GM12878 (cell line): ENCODE measurements at regions not wholly inside any gene's neighbourhood (a gene's known extent, or its start where the extent isn't known, plus 50 kb on each side); places are given as distances from the start of the nearest gene placed in this dataset.

Experiments
- ATAC-seq: fragments of 200-7000 bp; cut with Tn5 transposase; 3 replicates; pipeline ENCODE4 v1.9.1; 2020; ENCODE audit warnings: mild to moderate bottlenecking, moderate library complexity
- BruUV-seq: library from RNA; stranded (reverse); fragments of 400-500 nt; replicated peaks from 2 replicates; lab custom pipeline; 2021; lab: Mats Ljungman, UMichigan
- CTCF ChIA-PET: fragments of 300-600 bp; sonication (Branson Sonifier 250); formaldehyde crosslinking; extraction: SDS; loops from one replicate; lab custom pipeline; 2021; ENCODE audit warnings: inconsistent platforms; lab: Yijun Ruan, JAX
- POLR2A ChIA-PET: fragments of 350-600 bp; formaldehyde crosslinking; extraction: SDS; loops from one replicate; lab custom pipeline; 2021; ENCODE audit warnings: inconsistent platforms; lab: Charles Lee
- RAD21 ChIA-PET: fragments of 300-600 bp; sonication (Branson Sonifier 250); formaldehyde crosslinking; loops from one replicate; lab custom pipeline; 2023; ENCODE audit warnings: antibody characterized with exemption; ENCODE audit not compliant: unreplicated experiment; lab: Charles Lee
- SMC1A ChIA-PET: fragments of 300-600 bp; sonication (Branson Sonifier 250); formaldehyde crosslinking; loops from one replicate; lab custom pipeline; 2023; ENCODE audit not compliant: unreplicated experiment, uncharacterized antibody; lab: Charles Lee
- DNase-seq: peaks from one replicate; pipeline ENCODE4 v3.0.0-alpha.2; 2011; ENCODE audit warnings: low read depth, low spot score
- FAIRE-seq: peaks from 3 replicates; lab custom pipeline; 2011; peaks lifted over from hg19 to GRCh38; lab: Jason Lieb, UNC
- H2AFZ ChIP-seq: 2 replicates; pipeline ENCODE4 v1.6.0; 2011; ENCODE audit warnings: low read depth, low read length, control low read depth; ENCODE audit not compliant: control insufficient read depth
- H3K27ac ChIP-seq: 2 replicates; pipeline ENCODE4 v1.5.1; 2011; ENCODE audit warnings: control low read depth; ENCODE audit not compliant: control insufficient read depth, insufficient read depth
- H3K27me3 ChIP-seq, 2 experiments: replicated peaks in 1 of 2; 2 replicates each; pipeline versions ENCODE4 v1.6.0 to v1.6.1; 2011; ENCODE audit warnings: low read length in 1 of 2; ENCODE audit not compliant: control insufficient read depth in 2 of 2, insufficient read depth in 2 of 2
- H3K36me3 ChIP-seq, 2 experiments: 2 replicates each; pipeline ENCODE4 v1.5.1; 2011; ENCODE audit warnings: low read length in 1 of 2; ENCODE audit not compliant: control insufficient read depth in 2 of 2, insufficient read depth in 2 of 2
- H3K4me1 ChIP-seq: 2 replicates; pipeline ENCODE4 v1.6.1; 2011; ENCODE audit warnings: mild to moderate bottlenecking, low read length, moderate library complexity, mixed read lengths; ENCODE audit not compliant: control insufficient read depth, insufficient read depth
- H3K4me2 ChIP-seq: 2 replicates; pipeline ENCODE4 v1.6.0; 2011; ENCODE audit warnings: control low read depth; ENCODE audit not compliant: control insufficient read depth, insufficient read depth
- H3K4me3 ChIP-seq: fragments of 200-600 bp; sonication (generic); 2 replicates; pipeline ENCODE4 v1.5.1; 2016
- H3K79me2 ChIP-seq: 2 replicates; pipeline ENCODE4 v1.6.0; 2011; ENCODE audit warnings: low read length; ENCODE audit not compliant: control insufficient read depth, insufficient read depth
- H3K9ac ChIP-seq: 2 replicates; pipeline ENCODE4 v1.8.0; 2011; ENCODE audit warnings: low read length, control low read depth, mixed read lengths; ENCODE audit not compliant: control insufficient read depth, insufficient read depth
- H3K9me3 ChIP-seq: replicated peaks from 3 replicates; pipeline ENCODE4 v1.5.1; 2011; ENCODE audit warnings: mild to moderate bottlenecking, low read length; ENCODE audit not compliant: control insufficient read depth, insufficient read depth
- H4K20me1 ChIP-seq: 2 replicates; pipeline ENCODE4 v1.6.0; 2011; ENCODE audit not compliant: control insufficient read depth, insufficient read depth
- ASH2L ChIP-seq: fragments of 300-600, 200-600 bp; sonication (generic); IDR thresholded peaks from 2 replicates; pipeline ENCODE4 v1.6.1; 2017; ENCODE audit warnings: low read depth, mild to moderate bottlenecking, borderline replicate concordance
- CHD2 ChIP-seq: IDR thresholded peaks from 2 replicates; pipeline ENCODE4 v1.6.1; 2011; ENCODE audit warnings: low read depth, low read length, improper control_type of control experiment, borderline replicate concordance
- EED ChIP-seq: sonication (generic); IDR thresholded peaks from 2 replicates; pipeline ENCODE4 v1.6.1; 2016; ENCODE audit warnings: antibody characterized with exemption, low read depth
- HDAC2 ChIP-seq: fragments of 200-600 bp; sonication (generic); IDR thresholded peaks from 2 replicates; pipeline ENCODE4 v1.6.1; 2017
- JUND ChIP-seq: IDR thresholded peaks from 2 replicates; pipeline ENCODE4 v1.6.1; 2012; ENCODE audit warnings: low read depth, mild to moderate bottlenecking, low read length, improper control_type of control experiment, moderate library complexity
- RFX5 ChIP-seq: IDR thresholded peaks from 2 replicates; pipeline ENCODE4 v1.6.1; 2011; ENCODE audit warnings: low read depth, low read length, improper control_type of control experiment
- SMC3 ChIP-seq: IDR thresholded peaks from 2 replicates; pipeline ENCODE4 v1.6.1; 2011; ENCODE audit warnings: low read length, improper control_type of control experiment, borderline replicate concordance
- TARDBP ChIP-seq: IDR thresholded peaks from 2 replicates; pipeline ENCODE4 v1.6.1; 2016; ENCODE audit warnings: borderline replicate concordance
- WRNIP1 ChIP-seq: IDR thresholded peaks from 2 replicates; pipeline ENCODE4 v1.6.1; 2011; ENCODE audit warnings: low read depth, low read length, improper control_type of control experiment, borderline replicate concordance
- ZNF207 ChIP-seq: fragments of 450-650 bp; IDR thresholded peaks from 2 replicates; pipeline ENCODE4 v1.6.1; 2014; ENCODE audit warnings: antibody characterized with exemption, mild to moderate bottlenecking, borderline replicate concordance
- WGBS: methylation state at CpG from one replicate; pipeline ENCODE4 v1.1.6; 2016; ENCODE audit warnings: low lambda C conversion rate; ENCODE audit not compliant: insufficient replicate concordance, insufficient coverage; ENCODE audit errors: missing lambda C conversion rate; 5-methylcytosine and 5-hydroxymethylcytosine counted together
- in situ Hi-C: fragments of 300-500 bp; cut with MboI; formaldehyde crosslinking; loops from 9 replicates; pipeline ENCODE4 v1.14.3; 2018; ENCODE audit warnings: mixed read lengths
- intact Hi-C: fragments of 100-400 bp; cut with micrococcal nuclease; formaldehyde crosslinking; loops from one replicate; pipeline ENCODE4 v1.14.2; 2022; ENCODE audit not compliant: unreplicated experiment
- TF ChIP-seq, protein P1 (sequence below): fragments of 450-650 bp; IDR thresholded peaks from 2 replicates; pipeline ENCODE4 v1.6.1; 2016; ENCODE audit warnings: mild to moderate bottlenecking, moderate library complexity, borderline replicate concordance
- TF ChIP-seq, protein P2 (sequence below): IDR thresholded peaks from 2 replicates; pipeline ENCODE4 v1.6.1; 2011; ENCODE audit warnings: low read depth, mild to moderate bottlenecking, low read length, moderate library complexity, borderline replicate concordance; ENCODE audit errors: extremely low read depth
- TF ChIP-seq, protein P3 (sequence below): IDR thresholded peaks from 2 replicates; pipeline ENCODE4 v1.6.1; 2012; ENCODE audit warnings: low read depth, low read length, improper control_type of control experiment
- TF ChIP-seq, protein P4 (sequence below): fragments of 450-650 bp; formaldehyde crosslinking; IDR thresholded peaks from 2 replicates; pipeline ENCODE4 v1.5.0; 2022; ENCODE audit warnings: mild to moderate bottlenecking, missing genetic modification characterization
- TF ChIP-seq, protein P5 (sequence below): IDR thresholded peaks from 2 replicates; pipeline ENCODE4 v1.6.1; 2011; ENCODE audit warnings: mild to moderate bottlenecking, low read depth, low read length, moderate library complexity; ENCODE audit not compliant: insufficient replicate concordance

DNA sequence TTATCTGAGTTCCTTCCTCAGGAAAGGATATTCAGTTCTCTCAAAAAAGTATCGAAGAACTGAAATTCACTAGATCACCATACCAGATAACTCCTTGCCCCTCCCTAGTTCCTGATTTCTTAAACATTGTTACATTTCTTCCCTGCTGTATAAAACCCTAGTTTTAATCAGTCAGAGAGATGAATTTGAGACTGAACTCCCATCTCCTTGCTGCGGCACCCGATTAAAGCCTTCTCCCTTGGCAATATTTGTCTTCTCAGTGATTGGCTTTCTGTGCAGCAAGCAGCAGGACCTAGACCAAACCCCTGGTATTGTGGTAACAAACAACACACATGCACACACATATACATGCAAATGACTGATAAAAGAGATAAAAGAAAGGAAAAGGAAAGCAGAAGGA, 1364.6 kb upstream of the GJE1 start:
- Histone ChIP-seq H3K27ac (no peak overlapping the region), H3K9me3 (peaks cover 3% of the 10 kb centered on the region; the same call in 2 of the 3 replicates), H3K27me3 (no peaks in the 10 kb centered on the region), H2AFZ (no peak overlapping the region), H3K4me3 (no peak overlapping the region), H3K36me3 (no peaks in the 10 kb centered on the region), H3K79me2 (no peaks in the 10 kb centered on the region), H4K20me1 (no peaks in the 10 kb centered on the region), H3K9ac (no peak overlapping the region), H3K4me2 (no peak overlapping the region), H3K4me1 (no peaks in the 10 kb centered on the region)
- TF ChIP-seq WRNIP1 (no peak), RFX5 (no peak), CHD2 (no peak), TARDBP (no peak), ZNF207 (no peak), ASH2L (no peak), EED (no peak), SMC3 (no peak), JUND (no peak), HDAC2 (no peak)
- TF ChIP-seq, protein P1, sequence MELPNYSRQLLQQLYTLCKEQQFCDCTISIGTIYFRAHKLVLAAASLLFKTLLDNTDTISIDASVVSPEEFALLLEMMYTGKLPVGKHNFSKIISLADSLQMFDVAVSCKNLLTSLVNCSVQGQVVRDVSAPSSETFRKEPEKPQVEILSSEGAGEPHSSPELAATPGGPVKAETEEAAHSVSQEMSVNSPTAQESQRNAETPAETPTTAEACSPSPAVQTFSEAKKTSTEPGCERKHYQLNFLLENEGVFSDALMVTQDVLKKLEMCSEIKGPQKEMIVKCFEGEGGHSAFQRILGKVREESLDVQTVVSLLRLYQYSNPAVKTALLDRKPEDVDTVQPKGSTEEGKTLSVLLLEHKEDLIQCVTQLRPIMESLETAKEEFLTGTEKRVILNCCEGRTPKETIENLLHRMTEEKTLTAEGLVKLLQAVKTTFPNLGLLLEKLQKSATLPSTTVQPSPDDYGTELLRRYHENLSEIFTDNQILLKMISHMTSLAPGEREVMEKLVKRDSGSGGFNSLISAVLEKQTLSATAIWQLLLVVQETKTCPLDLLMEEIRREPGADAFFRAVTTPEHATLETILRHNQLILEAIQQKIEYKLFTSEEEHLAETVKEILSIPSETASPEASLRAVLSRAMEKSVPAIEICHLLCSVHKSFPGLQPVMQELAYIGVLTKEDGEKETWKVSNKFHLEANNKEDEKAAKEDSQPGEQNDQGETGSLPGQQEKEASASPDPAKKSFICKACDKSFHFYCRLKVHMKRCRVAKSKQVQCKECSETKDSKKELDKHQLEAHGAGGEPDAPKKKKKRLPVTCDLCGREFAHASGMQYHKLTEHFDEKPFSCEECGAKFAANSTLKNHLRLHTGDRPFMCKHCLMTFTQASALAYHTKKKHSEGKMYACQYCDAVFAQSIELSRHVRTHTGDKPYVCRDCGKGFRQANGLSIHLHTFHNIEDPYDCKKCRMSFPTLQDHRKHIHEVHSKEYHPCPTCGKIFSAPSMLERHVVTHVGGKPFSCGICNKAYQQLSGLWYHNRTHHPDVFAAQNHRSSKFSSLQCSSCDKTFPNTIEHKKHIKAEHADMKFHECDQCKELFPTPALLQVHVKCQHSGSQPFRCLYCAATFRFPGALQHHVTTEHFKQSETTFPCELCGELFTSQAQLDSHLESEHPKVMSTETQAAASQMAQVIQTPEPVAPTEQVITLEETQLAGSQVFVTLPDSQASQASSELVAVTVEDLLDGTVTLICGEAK: no peak
- TF ChIP-seq, protein P2, sequence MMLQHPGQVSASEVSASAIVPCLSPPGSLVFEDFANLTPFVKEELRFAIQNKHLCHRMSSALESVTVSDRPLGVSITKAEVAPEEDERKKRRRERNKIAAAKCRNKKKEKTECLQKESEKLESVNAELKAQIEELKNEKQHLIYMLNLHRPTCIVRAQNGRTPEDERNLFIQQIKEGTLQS: no peak
- TF ChIP-seq, protein P3, sequence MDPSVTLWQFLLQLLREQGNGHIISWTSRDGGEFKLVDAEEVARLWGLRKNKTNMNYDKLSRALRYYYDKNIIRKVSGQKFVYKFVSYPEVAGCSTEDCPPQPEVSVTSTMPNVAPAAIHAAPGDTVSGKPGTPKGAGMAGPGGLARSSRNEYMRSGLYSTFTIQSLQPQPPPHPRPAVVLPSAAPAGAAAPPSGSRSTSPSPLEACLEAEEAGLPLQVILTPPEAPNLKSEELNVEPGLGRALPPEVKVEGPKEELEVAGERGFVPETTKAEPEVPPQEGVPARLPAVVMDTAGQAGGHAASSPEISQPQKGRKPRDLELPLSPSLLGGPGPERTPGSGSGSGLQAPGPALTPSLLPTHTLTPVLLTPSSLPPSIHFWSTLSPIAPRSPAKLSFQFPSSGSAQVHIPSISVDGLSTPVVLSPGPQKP: no peak
- TF ChIP-seq, protein P4, sequence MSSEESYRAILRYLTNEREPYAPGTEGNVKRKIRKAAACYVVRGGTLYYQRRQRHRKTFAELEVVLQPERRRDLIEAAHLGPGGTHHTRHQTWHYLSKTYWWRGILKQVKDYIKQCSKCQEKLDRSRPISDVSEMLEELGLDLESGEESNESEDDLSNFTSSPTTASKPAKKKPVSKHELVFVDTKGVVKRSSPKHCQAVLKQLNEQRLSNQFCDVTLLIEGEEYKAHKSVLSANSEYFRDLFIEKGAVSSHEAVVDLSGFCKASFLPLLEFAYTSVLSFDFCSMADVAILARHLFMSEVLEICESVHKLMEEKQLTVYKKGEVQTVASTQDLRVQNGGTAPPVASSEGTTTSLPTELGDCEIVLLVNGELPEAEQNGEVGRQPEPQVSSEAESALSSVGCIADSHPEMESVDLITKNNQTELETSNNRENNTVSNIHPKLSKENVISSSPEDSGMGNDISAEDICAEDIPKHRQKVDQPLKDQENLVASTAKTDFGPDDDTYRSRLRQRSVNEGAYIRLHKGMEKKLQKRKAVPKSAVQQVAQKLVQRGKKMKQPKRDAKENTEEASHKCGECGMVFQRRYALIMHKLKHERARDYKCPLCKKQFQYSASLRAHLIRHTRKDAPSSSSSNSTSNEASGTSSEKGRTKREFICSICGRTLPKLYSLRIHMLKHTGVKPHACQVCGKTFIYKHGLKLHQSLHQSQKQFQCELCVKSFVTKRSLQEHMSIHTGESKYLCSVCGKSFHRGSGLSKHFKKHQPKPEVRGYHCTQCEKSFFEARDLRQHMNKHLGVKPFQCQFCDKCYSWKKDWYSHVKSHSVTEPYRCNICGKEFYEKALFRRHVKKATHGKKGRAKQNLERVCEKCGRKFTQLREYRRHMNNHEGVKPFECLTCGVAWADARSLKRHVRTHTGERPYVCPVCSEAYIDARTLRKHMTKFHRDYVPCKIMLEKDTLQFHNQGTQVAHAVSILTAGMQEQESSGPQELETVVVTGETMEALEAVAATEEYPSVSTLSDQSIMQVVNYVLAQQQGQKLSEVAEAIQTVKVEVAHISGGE (CRISPR knock-in tag): no peak
- TF ChIP-seq, protein P5, sequence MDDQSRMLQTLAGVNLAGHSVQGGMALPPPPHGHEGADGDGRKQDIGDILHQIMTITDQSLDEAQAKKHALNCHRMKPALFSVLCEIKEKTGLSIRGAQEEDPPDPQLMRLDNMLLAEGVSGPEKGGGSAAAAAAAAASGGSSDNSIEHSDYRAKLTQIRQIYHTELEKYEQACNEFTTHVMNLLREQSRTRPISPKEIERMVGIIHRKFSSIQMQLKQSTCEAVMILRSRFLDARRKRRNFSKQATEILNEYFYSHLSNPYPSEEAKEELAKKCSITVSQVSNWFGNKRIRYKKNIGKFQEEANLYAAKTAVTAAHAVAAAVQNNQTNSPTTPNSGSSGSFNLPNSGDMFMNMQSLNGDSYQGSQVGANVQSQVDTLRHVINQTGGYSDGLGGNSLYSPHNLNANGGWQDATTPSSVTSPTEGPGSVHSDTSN: no peak
- in situ Hi-C loops: no loop called here
- POLR2A ChIA-PET: no interaction called here
- intact Hi-C loops: no loop called here
- RAD21 ChIA-PET: no interaction called here
- ATAC-seq (no peak), DNase-seq (no peak), FAIRE-seq (no peak)
- WGBS: 95% methylated on average over 3 of the region's 3 CpGs
- CTCF ChIA-PET: no interaction called here
- no TSS peak for BruUV-seq
- SMC1A ChIA-PET: no interaction called here
